GM12865 (cell line): ENCODE measurements at regions not wholly inside any gene's neighbourhood (a gene's known extent, or its start where the extent isn't known, plus 50 kb on each side); places are given as distances from the start of the nearest gene placed in this dataset.

Experiments
- DNase-seq: peaks from one replicate; pipeline ENCODE4 v3.0.0; 2010; ENCODE audit warnings: low read depth
- H3K4me3 ChIP-seq: 2 replicates; pipeline ENCODE4 v1.5.1; 2011; ENCODE audit warnings: mild to moderate bottlenecking, low read depth, low read length, control low read depth
- CTCF ChIP-seq: IDR thresholded peaks from 2 replicates; pipeline ENCODE4 v1.5.1; 2011; ENCODE audit warnings: low read length, control low read depth, low read depth, inconsistent platforms; ENCODE audit not compliant: insufficient read depth; ENCODE audit errors: missing control alignments

- H3K4me3 ChIP-seq: no peak overlapping the region
- no peak for TF ChIP-seq CTCF
- no peak for DNase-seq
Measured at GRCh38 chr2:120611016-120611415, 124.7 kb upstream of the GLI2 start.

GRCh38 chr2:120611961-120612360 is 123.7 kb upstream of the GLI2 start:
- no peak overlapping the region for H3K4me3 ChIP-seq
- no peak for DNase-seq
- TF ChIP-seq CTCF: no peak

DNA sequence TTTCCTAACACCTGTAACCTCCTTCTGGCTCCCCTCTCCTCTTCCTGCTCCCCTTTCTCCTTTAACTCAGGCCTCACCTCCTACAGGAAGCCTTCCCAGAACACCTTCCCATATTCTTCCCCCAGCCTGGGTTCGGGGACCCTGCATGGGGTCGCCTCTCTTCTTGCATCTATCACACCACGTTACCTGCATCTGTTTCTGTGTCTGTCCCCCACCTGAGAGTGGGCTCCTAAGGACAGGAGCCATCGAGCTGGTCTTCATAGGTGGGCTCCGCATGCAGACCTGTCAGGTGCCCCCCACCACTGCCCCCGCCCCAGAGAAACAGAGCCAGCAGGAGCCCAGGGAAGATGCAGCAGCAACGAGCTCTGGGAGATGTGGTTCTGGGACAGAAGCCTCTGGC is 123.2 kb upstream of the GLI2 start:
- TF ChIP-seq CTCF: no peak
- no peak for DNase-seq
- no peak overlapping the region for H3K4me3 ChIP-seq

- H3K4me3 ChIP-seq: no peak overlapping the region
- no peak for TF ChIP-seq CTCF
- no peak for DNase-seq
Measured at GRCh38 chr2:120612931-120613330, 122.7 kb upstream of the GLI2 start.

- TF ChIP-seq CTCF: no peak
- no peak for DNase-seq
- H3K4me3 ChIP-seq: no peak overlapping the region
Measured at GRCh38 chr2:120613742-120614571, 121.7 kb upstream of the GLI2 start.

GRCh38 chr2:120614901-120615300 is 120.8 kb upstream of the GLI2 start:
- no peak for DNase-seq
- TF ChIP-seq CTCF: no peak
- H3K4me3 ChIP-seq: no peak overlapping the region

DNA sequence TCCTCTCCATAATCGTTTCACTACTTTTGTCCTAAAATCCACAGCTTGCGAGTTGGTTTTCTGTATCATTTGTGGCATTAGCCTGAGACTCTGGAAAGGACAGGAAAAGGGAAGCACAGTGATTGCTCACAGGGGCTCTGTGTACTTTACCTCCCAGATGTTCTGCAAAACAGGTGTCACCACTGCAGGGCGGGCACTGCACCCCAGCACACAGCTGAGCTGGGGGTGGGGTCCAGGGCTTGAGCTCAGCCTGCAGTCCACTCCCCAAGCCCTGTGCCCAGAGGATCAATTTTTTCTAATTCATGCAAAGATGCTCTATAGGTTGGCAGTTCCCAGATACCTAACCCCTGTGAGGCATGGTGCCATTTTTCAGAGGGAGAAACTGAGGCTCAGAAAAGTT is 119.4 kb upstream of the GLI2 start:
- H3K4me3 ChIP-seq: no peak overlapping the region
- no peak for DNase-seq
- no peak for TF ChIP-seq CTCF
